ENCODE measurements at regions not wholly inside any gene's neighbourhood (a gene's known extent, or its start where the extent isn't known, plus 50 kb on each side); places are given as distances from the start of the nearest gene placed in this dataset.

DNA sequence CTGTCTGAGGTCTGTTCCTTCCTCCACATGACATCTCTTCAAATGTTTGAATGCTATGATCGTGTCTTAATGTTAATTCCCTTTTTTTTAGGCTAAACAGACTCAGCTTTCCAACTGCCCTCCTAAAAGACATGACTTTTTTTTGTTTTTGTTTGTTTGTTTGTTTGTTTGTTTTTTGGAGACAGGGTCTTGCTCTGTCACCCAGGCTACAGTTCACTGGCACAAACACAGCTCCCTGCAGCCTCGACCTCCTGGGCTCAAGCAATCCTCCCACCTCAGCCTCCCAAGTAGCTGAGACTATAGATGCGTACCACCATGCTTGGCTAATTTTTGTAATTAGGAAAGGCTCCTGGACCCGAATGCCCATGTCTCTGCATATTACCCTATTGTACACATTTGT is 176.5 kb downstream of the ABCA8 start:
- H3K4me3 ChIP-seq (ENCODE audit: insufficient read depth, low read length), result no peak overlapping the region
- no peaks in the 10 kb centered on the region for H4K20me1 ChIP-seq (ENCODE audit: insufficient read depth, low read length)
- H3K27me3 ChIP-seq (ENCODE audit: insufficient read depth, low read length), result no peaks in the 10 kb centered on the region
- no peaks in the 10 kb centered on the region for H3K36me3 ChIP-seq (ENCODE audit: insufficient read depth, low read length)
- H3K4me2 ChIP-seq (ENCODE audit: insufficient read depth, low read length), result no peak overlapping the region
- TF ChIP-seq, protein P1, sequence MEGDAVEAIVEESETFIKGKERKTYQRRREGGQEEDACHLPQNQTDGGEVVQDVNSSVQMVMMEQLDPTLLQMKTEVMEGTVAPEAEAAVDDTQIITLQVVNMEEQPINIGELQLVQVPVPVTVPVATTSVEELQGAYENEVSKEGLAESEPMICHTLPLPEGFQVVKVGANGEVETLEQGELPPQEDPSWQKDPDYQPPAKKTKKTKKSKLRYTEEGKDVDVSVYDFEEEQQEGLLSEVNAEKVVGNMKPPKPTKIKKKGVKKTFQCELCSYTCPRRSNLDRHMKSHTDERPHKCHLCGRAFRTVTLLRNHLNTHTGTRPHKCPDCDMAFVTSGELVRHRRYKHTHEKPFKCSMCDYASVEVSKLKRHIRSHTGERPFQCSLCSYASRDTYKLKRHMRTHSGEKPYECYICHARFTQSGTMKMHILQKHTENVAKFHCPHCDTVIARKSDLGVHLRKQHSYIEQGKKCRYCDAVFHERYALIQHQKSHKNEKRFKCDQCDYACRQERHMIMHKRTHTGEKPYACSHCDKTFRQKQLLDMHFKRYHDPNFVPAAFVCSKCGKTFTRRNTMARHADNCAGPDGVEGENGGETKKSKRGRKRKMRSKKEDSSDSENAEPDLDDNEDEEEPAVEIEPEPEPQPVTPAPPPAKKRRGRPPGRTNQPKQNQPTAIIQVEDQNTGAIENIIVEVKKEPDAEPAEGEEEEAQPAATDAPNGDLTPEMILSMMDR (IDR thresholded peaks at IDR 0.05; ENCODE audit: extremely low read depth, low read depth, low read length), result no peak
- H3K27ac ChIP-seq (ENCODE audit: low read depth, low read length), result no peak overlapping the region
- no peak for DNase-seq (ENCODE audit: insufficient read length, low spot score, missing footprints)
- no peak overlapping the region for H2AFZ ChIP-seq (ENCODE audit: low read length)
- peaks cover 27% of the 10 kb centered on the region for H3K4me1 ChIP-seq (ENCODE audit: insufficient read depth, low read length)
- no peaks in the 10 kb centered on the region for H3K9me3 ChIP-seq (ENCODE audit: low read depth, low read length)
- H3K79me2 ChIP-seq (ENCODE audit: insufficient read depth, low read length), result no peaks in the 10 kb centered on the region

- peak overlapping the region; percentile 13 for H3K4me3 ChIP-seq (ENCODE audit: insufficient read depth, low read length)
- no peaks in the 10 kb centered on the region for H3K9me3 ChIP-seq (ENCODE audit: low read depth, low read length)
- no peaks in the 10 kb centered on the region for H3K27me3 ChIP-seq (ENCODE audit: insufficient read depth, low read length)
- H3K4me2 ChIP-seq (ENCODE audit: insufficient read depth, low read length), result peak overlapping the region; percentile 52
- H2AFZ ChIP-seq (ENCODE audit: low read length), result peak overlapping the region; percentile 62
- TF ChIP-seq, protein P1 (IDR thresholded peaks at IDR 0.05; ENCODE audit: extremely low read depth, low read depth, low read length), result no peak
- no peaks in the 10 kb centered on the region for H3K36me3 ChIP-seq (ENCODE audit: insufficient read depth, low read length)
- H4K20me1 ChIP-seq (ENCODE audit: insufficient read depth, low read length), result no peaks in the 10 kb centered on the region
- no peak for DNase-seq (ENCODE audit: insufficient read length, low spot score, missing footprints)
- no peak overlapping the region for H3K27ac ChIP-seq (ENCODE audit: low read depth, low read length)
- H3K4me1 ChIP-seq (ENCODE audit: insufficient read depth, low read length), result peaks cover 25% of the 10 kb centered on the region
- H3K79me2 ChIP-seq (ENCODE audit: insufficient read depth, low read length), result no peaks in the 10 kb centered on the region
Observed at GRCh38 chr17:68777856-68778694, 176.9 kb upstream of the FAM20A start.

DNA sequence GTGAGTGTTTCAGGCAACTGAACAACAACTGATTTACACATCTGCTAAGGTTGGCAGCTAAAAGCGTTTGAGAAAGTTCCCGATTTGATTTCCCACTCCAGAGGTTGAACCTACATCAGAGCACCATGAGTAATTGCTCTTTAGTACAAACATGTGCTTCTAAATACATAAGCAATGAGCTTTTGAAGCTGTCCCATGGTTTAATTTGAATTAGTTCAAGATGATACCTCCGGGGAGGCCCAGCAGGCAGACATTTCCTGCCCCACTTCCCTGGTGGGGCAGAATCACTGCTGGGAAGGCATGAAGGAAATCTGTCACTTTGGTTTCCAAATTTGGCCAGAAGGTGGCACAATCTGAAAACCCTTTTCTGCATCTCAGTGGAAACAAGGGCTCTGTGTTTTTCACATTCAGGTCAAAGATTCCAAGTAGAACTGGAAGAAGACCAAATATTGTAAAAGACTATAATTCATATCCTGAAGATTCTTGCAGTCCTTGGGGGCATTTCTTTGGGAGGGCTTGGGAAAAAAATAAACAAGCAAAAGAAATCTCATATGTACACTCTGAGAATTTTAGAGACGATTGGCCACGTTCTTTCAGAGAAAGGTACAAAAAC is 176.2 kb upstream of the FAM20A start:
- no peaks in the 10 kb centered on the region for H3K79me2 ChIP-seq (ENCODE audit: insufficient read depth, low read length)
- peak overlapping the region; percentile 76 for H2AFZ ChIP-seq (ENCODE audit: low read length)
- H3K4me3 ChIP-seq (ENCODE audit: insufficient read depth, low read length), result peak overlapping the region; percentile 13
- H3K9me3 ChIP-seq (ENCODE audit: low read depth, low read length), result no peaks in the 10 kb centered on the region
- TF ChIP-seq, protein P1 (IDR thresholded peaks at IDR 0.05; ENCODE audit: extremely low read depth, low read depth, low read length), result peak; percentile 78
- H3K27ac ChIP-seq (ENCODE audit: low read depth, low read length), result no peak overlapping the region
- H3K27me3 ChIP-seq (ENCODE audit: insufficient read depth, low read length), result no peaks in the 10 kb centered on the region
- no peaks in the 10 kb centered on the region for H3K36me3 ChIP-seq (ENCODE audit: insufficient read depth, low read length)
- peaks cover 23% of the 10 kb centered on the region for H3K4me1 ChIP-seq (ENCODE audit: insufficient read depth, low read length)
- no peaks in the 10 kb centered on the region for H4K20me1 ChIP-seq (ENCODE audit: insufficient read depth, low read length)
- H3K4me2 ChIP-seq (ENCODE audit: insufficient read depth, low read length), result peak overlapping the region; percentile 52
- DNase-seq (ENCODE audit: insufficient read length, low spot score, missing footprints), result peak; percentile 53

DNA sequence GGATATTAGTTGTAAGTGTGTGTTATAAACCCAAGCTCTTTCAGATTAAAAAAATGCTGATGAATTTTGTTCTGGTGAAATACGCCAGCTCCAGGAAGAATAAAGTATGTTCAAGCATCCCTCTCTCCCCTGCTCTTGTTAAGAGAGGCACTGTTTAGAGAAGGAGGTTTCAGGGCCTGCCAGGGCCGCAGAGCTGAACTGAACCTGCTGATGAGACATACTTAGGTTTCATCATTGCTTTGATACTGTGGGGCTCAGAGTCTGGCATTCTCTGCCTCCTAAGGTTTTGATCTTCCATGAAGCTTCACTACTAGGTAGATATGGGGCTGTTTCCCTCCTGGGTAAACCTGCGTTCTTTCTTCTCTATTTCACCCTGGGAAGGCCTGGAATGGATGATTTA is 175.3 kb upstream of the FAM20A start:
- no peak for DNase-seq (ENCODE audit: insufficient read length, low spot score, missing footprints)
- Histone ChIP-seq H4K20me1 (ENCODE audit: insufficient read depth, low read length) (no peaks in the 10 kb centered on the region), H3K27me3 (ENCODE audit: insufficient read depth, low read length) (no peaks in the 10 kb centered on the region), H3K79me2 (ENCODE audit: insufficient read depth, low read length) (no peaks in the 10 kb centered on the region), H3K4me1 (ENCODE audit: insufficient read depth, low read length) (peaks cover 28% of the 10 kb centered on the region), H3K4me3 (ENCODE audit: insufficient read depth, low read length) (no peak overlapping the region), H3K4me2 (ENCODE audit: insufficient read depth, low read length) (no peak overlapping the region), H3K9me3 (ENCODE audit: low read depth, low read length) (no peaks in the 10 kb centered on the region), H2AFZ (ENCODE audit: low read length) (peak overlapping the region; percentile 36), H3K36me3 (ENCODE audit: insufficient read depth, low read length) (no peaks in the 10 kb centered on the region), H3K27ac (ENCODE audit: low read depth, low read length) (no peak overlapping the region)
- TF ChIP-seq, protein P1 (IDR thresholded peaks at IDR 0.05; ENCODE audit: extremely low read depth, low read depth, low read length), result no peak

Measured in osteoblast (primary cell).